GM12865 (cell line): ENCODE measurements at regions not wholly inside any gene's neighbourhood (a gene's known extent, or its start where the extent isn't known, plus 50 kb on each side); places are given as distances from the start of the nearest gene placed in this dataset.

Experiments
- DNase-seq: peaks from one replicate; pipeline ENCODE4 v3.0.0; 2010; ENCODE audit warnings: low read depth
- H3K4me3 ChIP-seq: 2 replicates; pipeline ENCODE4 v1.5.1; 2011; ENCODE audit warnings: mild to moderate bottlenecking, low read depth, low read length, control low read depth
- CTCF ChIP-seq: IDR thresholded peaks from 2 replicates; pipeline ENCODE4 v1.5.1; 2011; ENCODE audit warnings: low read length, control low read depth, low read depth, inconsistent platforms; ENCODE audit not compliant: insufficient read depth; ENCODE audit errors: missing control alignments

- H3K4me3 ChIP-seq: no peak overlapping the region
- no peak for TF ChIP-seq CTCF
- DNase-seq: no peak
Observed at GRCh38 chr12:81949841-81950308, 190.7 kb upstream of the PPFIA2 start.

GRCh38 chr12:81949416-81949815 lies 190.3 kb upstream of the PPFIA2 start:
- TF ChIP-seq CTCF: no peak
- no peak for DNase-seq
- no peak overlapping the region for H3K4me3 ChIP-seq

- no peak overlapping the region for H3K4me3 ChIP-seq
- TF ChIP-seq CTCF: no peak
- DNase-seq: no peak
Observed at GRCh38 chr12:81944886-81945285, 185.7 kb upstream of the PPFIA2 start.

GRCh38 chr12:81942594-81942993 lies 183.4 kb upstream of the PPFIA2 start:
- TF ChIP-seq CTCF: no peak
- peak; percentile 2 for DNase-seq
- H3K4me3 ChIP-seq: no peak overlapping the region

GRCh38 chr12:81930037-81930436 lies 170.9 kb upstream of the PPFIA2 start:
- no peak for DNase-seq
- TF ChIP-seq CTCF: no peak
- H3K4me3 ChIP-seq: no peak overlapping the region

- no peak overlapping the region for H3K4me3 ChIP-seq
- TF ChIP-seq CTCF: no peak
- DNase-seq: no peak
Observed at GRCh38 chr12:81896771-81897170, 137.6 kb upstream of the PPFIA2 start.

- DNase-seq: no peak
- TF ChIP-seq CTCF: no peak
- no peak overlapping the region for H3K4me3 ChIP-seq
Observed at GRCh38 chr12:81888961-81889360, 129.8 kb upstream of the PPFIA2 start.
